Spleen (tissue), 11 donors: ENCODE measurements at regions not wholly inside any gene's neighbourhood (a gene's known extent, or its start where the extent isn't known, plus 50 kb on each side); places are given as distances from the start of the nearest gene placed in this dataset.

Experiments
- DNase-seq: peaks from one replicate; pipeline ENCODE4 v3.0.0-alpha.2; 2020
- H3K27ac ChIP-seq, 8 donors: fragments of 200-600 bp; sonication (generic) in 7 of 8; 1 replicate in 4 of 8; 2 replicates in 4 of 8; pipeline versions ENCODE4 v1.5.0 to v1.8.0; 2016 to 2021; ENCODE audit warnings: inconsistent platforms in 4 of 8, mild to moderate bottlenecking in 4 of 8, moderate library complexity in 1 of 8
- H3K27me3 ChIP-seq, 7 donors: fragments of 200-600 bp; sonication (generic) in 6 of 7; replicated peaks in 1 of 7; 1 replicate in 4 of 7; 2 replicates in 3 of 7; pipeline versions ENCODE4 v1.5.0 to v1.8.0; 2016 to 2021; ENCODE audit warnings: inconsistent platforms in 3 of 7, mild to moderate bottlenecking in 1 of 7
- H3K36me3 ChIP-seq, 6 donors: fragments of 200-600 bp; sonication (generic) in 5 of 6; 1 replicate in 4 of 6; 2 replicates in 2 of 6; pipeline versions ENCODE4 v1.5.0 to v1.8.0; 2016 to 2021; ENCODE audit warnings: inconsistent platforms in 2 of 6
- H3K4me1 ChIP-seq, 6 donors: fragments of 200-600 bp; sonication (generic) in 5 of 6; 1 replicate in 3 of 6; 2 replicates in 3 of 6; pipeline versions ENCODE4 v1.5.0 to v1.8.0; 2016 to 2021; ENCODE audit warnings: inconsistent platforms in 3 of 6
- H3K4me3 ChIP-seq, 8 donors: fragments of 200-600 bp; sonication (generic) in 7 of 8; 1 replicate in 4 of 8; 2 replicates in 4 of 8; pipeline versions ENCODE4 v1.5.0 to v1.8.0; 2016 to 2021; ENCODE audit warnings: inconsistent platforms in 4 of 8, mild to moderate bottlenecking in 4 of 8, moderate library complexity in 2 of 8
- H3K9me3 ChIP-seq, 8 donors: fragments of 200-600 bp; sonication (generic) in 7 of 8; 1 replicate in 4 of 8; 2 replicates in 4 of 8; pipeline versions ENCODE4 v1.5.0 to v1.8.0; 2016 to 2021; ENCODE audit warnings: inconsistent platforms in 4 of 8
- CTCF ChIP-seq, 11 experiments: fragments of 200-600 bp in 7 of 11; fragments of 450-650 bp in 4 of 11; sonication (generic) in 4 of 11; IDR thresholded peaks in 8 of 11; conservative IDR thresholded peaks in 3 of 11; 1 replicate in 7 of 11; 2 replicates in 4 of 11; pipeline versions ENCODE4 v1.4.0 to v1.8.0; 2016 to 2021; ENCODE audit warnings: antibody characterized with exemption in 11 of 11, inconsistent platforms in 4 of 11, mild to moderate bottlenecking in 1 of 11
- POLR2A ChIP-seq, 3 donors: fragments of 450-650 bp; IDR thresholded peaks; one replicate each; pipeline ENCODE4 v1.5.1; 2017; ENCODE audit warnings: antibody characterized with exemption in 3 of 3, mild to moderate bottlenecking in 1 of 3
- POLR2AphosphoS5 ChIP-seq, 3 donors: sonication (generic); formaldehyde crosslinking; IDR thresholded peaks; one replicate each; pipeline ENCODE4 v1.5.1; 2017; ENCODE audit warnings: antibody characterized with exemption in 3 of 3
- WGBS, 5 donors: extraction: QIAGEN DNeasy Blood & Tissue Kit in 3 of 5; methylation state at CpG; one replicate each; pipeline versions ENCODE4 v1.1.5 to v1.1.7; 2013 to 2018; 5-methylcytosine and 5-hydroxymethylcytosine counted together
- intact Hi-C: fragments of 100-400 bp; cut with DNase I; formaldehyde crosslinking; loops from one replicate; pipeline ENCODE4 v1.15.0; 2023; ENCODE audit warnings: low total_unique reads
- donor health status: healthy with polysubstance abuse.
- donor health status: DM: no; HTN: no; CAD: no; lungs with moderate emphysema.
- donor health status: DM: no; HTN: no; CAD: no.
- donor health status: Bipolar disorder and iron deficiency.
- donor health status: healthy.
- donor health status: DM: no; HTN: no; CAD: no.
- donor health status: DM: yes; HTN: yes; CAD: no.

GRCh38 chr5:51275428-51275827, 107.8 kb upstream of the ISL1 start:
- intact Hi-C loops, result no loop called here
- no peaks in the 10 kb centered on the region for H3K4me1 ChIP-seq

GRCh38 chr5:51276250-51276649, 107.0 kb upstream of the ISL1 start:
- Histone ChIP-seq H3K36me3 (no peaks in the 10 kb centered on the region), H3K9me3 (peaks cover 0 to 6% (median 0%) of the 10 kb centered on the region in 8 donors), H3K27ac (no peak overlapping the region), H3K4me1 (no peaks in the 10 kb centered on the region), H3K4me3 (no peak overlapping the region), H3K27me3 (no peaks in the 10 kb centered on the region)
- TF ChIP-seq CTCF (IDR thresholded peaks at IDR 0.05 in 8 of 11, conservative IDR thresholded peaks at IDR 0.05 in 3 of 11), result no peak
- no peak for TF ChIP-seq POLR2AphosphoS5 (IDR thresholded peaks at IDR 0.05)
- TF ChIP-seq POLR2A (IDR thresholded peaks at IDR 0.05), result no peak
- DNase-seq, result no peak
- 77 to 90% (median 87%) methylated on average over 2 of the region's 2 CpGs for WGBS, 5 donors
- intact Hi-C loops, result no loop called here

More at GRCh38 chr5:51275428-51275827, 107.8 kb upstream of the ISL1 start:
- Histone ChIP-seq H3K27ac (no peak overlapping the region), H3K4me3 (no peak overlapping the region), H3K36me3 (no peaks in the 10 kb centered on the region), H3K27me3 (no peaks in the 10 kb centered on the region), H3K9me3 (peaks cover 0 to 6% (median 0%) of the 10 kb centered on the region in 8 donors)
- DNase-seq, result no peak
- WGBS, 5 donors, result 86 to 94% (median 88%) methylated on average over 9 of the region's 9 CpGs
- TF ChIP-seq POLR2AphosphoS5 (IDR thresholded peaks at IDR 0.05) (no peak), CTCF (IDR thresholded peaks at IDR 0.05 in 8 of 11, conservative IDR thresholded peaks at IDR 0.05 in 3 of 11) (no peak), POLR2A (IDR thresholded peaks at IDR 0.05) (no peak)

- DNase-seq, result no peak
- no peaks in the 10 kb centered on the region for H3K27me3 ChIP-seq
- intact Hi-C loops, result no loop called here
- no peaks in the 10 kb centered on the region for H3K4me1 ChIP-seq
- no peak overlapping the region for H3K4me3 ChIP-seq
- no peak overlapping the region for H3K27ac ChIP-seq
- TF ChIP-seq CTCF (IDR thresholded peaks at IDR 0.05 in 8 of 11, conservative IDR thresholded peaks at IDR 0.05 in 3 of 11) (no peak), POLR2A (IDR thresholded peaks at IDR 0.05) (no peak), POLR2AphosphoS5 (IDR thresholded peaks at IDR 0.05) (no peak)
- no peaks in the 10 kb centered on the region for H3K36me3 ChIP-seq
- H3K9me3 ChIP-seq, result peaks cover 0 to 6% (median 0%) of the 10 kb centered on the region in 8 donors
- WGBS, 5 donors, result 35 to 57% (median 42%) methylated on average over 3 of the region's 3 CpGs
Observed at GRCh38 chr5:51278539-51278938, 104.7 kb upstream of the ISL1 start.

- TF ChIP-seq POLR2AphosphoS5 (IDR thresholded peaks at IDR 0.05) (no peak), POLR2A (IDR thresholded peaks at IDR 0.05) (no peak), CTCF (IDR thresholded peaks at IDR 0.05 in 8 of 11, conservative IDR thresholded peaks at IDR 0.05 in 3 of 11) (no peak)
- H3K4me1 ChIP-seq, result no peaks in the 10 kb centered on the region
- H3K27ac ChIP-seq, result no peak overlapping the region
- intact Hi-C loops, result no loop called here
- no peaks in the 10 kb centered on the region for H3K27me3 ChIP-seq
- peaks cover 0 to 6% (median 0%) of the 10 kb centered on the region in 8 donors for H3K9me3 ChIP-seq
- no peaks in the 10 kb centered on the region for H3K36me3 ChIP-seq
- no peak overlapping the region for H3K4me3 ChIP-seq
- 78 to 89% (median 86%) methylated on average over 7 of the region's 7 CpGs for WGBS, 5 donors
- DNase-seq, result no peak
Observed at GRCh38 chr5:51279983-51280706, 103.1 kb upstream of the ISL1 start.
